NCI-H524 treated with DMSO at 0.1 percent for 48 hours (cell line): ENCODE measurements at regions not wholly inside any gene's neighbourhood (a gene's known extent, or its start where the extent isn't known, plus 50 kb on each side); places are given as distances from the start of the nearest gene placed in this dataset.
A peak's percentile ranks its signal among the peaks of the same experiment; 100 is the strongest.
"Not testable (repeated sequence)": the region's sequence is repeated elsewhere in the genome, so short reads cannot be mapped to it uniquely, and the experiment has no call there.

Experiments used
- DNase-seq: peaks from one replicate; lab custom pipeline; 2025; lab: John Stamatoyannopoulos, UW

GRCh38 chr20:11513241-11513745 is 404.4 kb upstream of the BTBD3 start:
- not testable (repeated sequence) for DNase-seq

- no peak for DNase-seq
Observed at GRCh38 chr20:11516448-11516847, 401.2 kb upstream of the BTBD3 start.

GRCh38 chr20:11520596-11520995 is 397.1 kb upstream of the BTBD3 start:
- no peak for DNase-seq

- no peak for DNase-seq
Observed at GRCh38 chr20:11521476-11522365, 396.0 kb upstream of the BTBD3 start.

GRCh38 chr20:11522366-11522741 is 395.3 kb upstream of the BTBD3 start:
- DNase-seq = no peak

- no peak for DNase-seq
Observed at GRCh38 chr20:11529047-11529446, 388.6 kb upstream of the BTBD3 start.

- no peak for DNase-seq
Observed at GRCh38 chr20:11537032-11537431, 380.7 kb upstream of the BTBD3 start.

- no peak for DNase-seq
Observed at GRCh38 chr20:11539450-11539849, 378.2 kb upstream of the BTBD3 start.

- no peak for DNase-seq
Observed at GRCh38 chr20:11540558-11540957, 377.1 kb upstream of the BTBD3 start.

GRCh38 chr20:11542645-11543044 is 375.0 kb upstream of the BTBD3 start:
- no peak for DNase-seq

GRCh38 chr20:11544029-11544678 is 373.5 kb upstream of the BTBD3 start:
- DNase-seq = no peak

GRCh38 chr20:11546939-11547338 is 370.8 kb upstream of the BTBD3 start:
- no peak for DNase-seq

- DNase-seq = no peak
Observed at GRCh38 chr20:11549172-11550103, 368.3 kb upstream of the BTBD3 start.

GRCh38 chr20:11550657-11551338 is 366.9 kb upstream of the BTBD3 start:
- DNase-seq = no peak

GRCh38 chr20:11551479-11551878 is 366.2 kb upstream of the BTBD3 start:
- no peak for DNase-seq

- DNase-seq = no peak
Observed at GRCh38 chr20:11553603-11554002, 364.1 kb upstream of the BTBD3 start.

- no peak for DNase-seq
Observed at GRCh38 chr20:11555510-11555909, 362.2 kb upstream of the BTBD3 start.

GRCh38 chr20:11556410-11556809 is 361.3 kb upstream of the BTBD3 start:
- no peak for DNase-seq

GRCh38 chr20:11564491-11564890 is 353.2 kb upstream of the BTBD3 start:
- DNase-seq = no peak

- DNase-seq = peak; percentile 85
Observed at GRCh38 chr20:11569163-11569562, 348.5 kb upstream of the BTBD3 start.

GRCh38 chr20:11573507-11573906 is 344.2 kb upstream of the BTBD3 start:
- no peak for DNase-seq

- DNase-seq = no peak
Observed at GRCh38 chr20:11581271-11581670, 336.4 kb upstream of the BTBD3 start.
